HG03432 (cell line): ENCODE measurements at regions not wholly inside any gene's neighbourhood (a gene's known extent, or its start where the extent isn't known, plus 50 kb on each side); places are given as distances from the start of the nearest gene placed in this dataset.

Experiments
- ATAC-seq: cut with Tn5 transposase; IDR thresholded peaks from one replicate; pipeline ENCODE4 v1.9.1; 2021; ENCODE audit warnings: mild to moderate bottlenecking, moderate library complexity; ENCODE audit not compliant: unreplicated experiment

DNA sequence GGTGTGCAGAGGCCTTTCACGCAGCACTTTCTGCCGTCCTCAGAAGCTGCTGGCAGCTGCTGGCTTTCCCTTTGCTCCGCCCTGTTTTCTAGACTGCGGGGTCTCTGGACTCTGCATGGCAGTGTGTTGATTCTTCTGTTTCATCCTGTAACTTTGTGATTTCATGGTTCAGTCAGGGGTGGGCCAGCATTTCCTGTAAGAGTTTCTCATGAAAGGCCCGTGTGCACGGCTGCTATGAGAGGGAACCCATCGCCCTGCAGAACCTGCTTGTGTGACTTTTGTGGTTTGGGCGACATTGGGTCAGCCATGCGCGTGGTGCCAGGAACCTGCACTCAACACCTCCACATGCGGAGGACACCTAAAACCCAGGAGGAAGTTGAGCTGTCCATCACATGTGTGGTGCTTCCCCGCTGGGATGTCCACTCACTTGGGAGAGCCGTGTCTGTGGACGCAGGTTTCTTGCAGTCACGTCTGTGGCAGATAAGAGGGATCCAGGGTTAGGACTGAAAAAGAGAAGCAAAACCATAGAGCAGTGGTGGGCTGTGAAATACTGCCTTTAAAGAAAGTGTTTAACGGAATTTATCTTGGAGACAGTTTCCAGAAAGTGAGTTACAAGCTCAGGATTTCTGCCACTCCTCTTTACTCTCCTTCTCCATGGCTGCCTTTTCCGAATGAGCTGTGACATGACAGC lies 167.3 kb upstream of the ALKAL2 start:
- ATAC-seq = no peak

DNA sequence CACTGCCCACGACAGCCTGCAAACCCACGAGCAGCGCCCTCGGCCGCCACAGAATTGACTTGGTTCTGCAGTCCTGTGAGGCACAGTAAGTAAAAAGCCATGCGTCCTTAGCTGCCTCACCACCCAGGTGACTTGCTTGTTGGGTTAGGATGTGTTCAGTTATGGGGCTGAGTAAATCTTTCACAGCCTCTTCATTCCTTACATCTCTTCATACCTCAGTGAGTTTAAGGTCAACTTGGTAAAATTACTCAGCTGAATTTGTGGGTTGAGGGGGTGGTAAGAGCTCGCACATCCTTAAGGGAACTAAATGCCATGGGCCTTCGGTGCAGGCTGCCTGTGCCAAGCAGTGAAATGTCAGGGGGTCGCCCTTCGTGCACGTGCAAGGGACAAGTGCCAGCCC lies 165.2 kb upstream of the ALKAL2 start:
- no peak for ATAC-seq

DNA sequence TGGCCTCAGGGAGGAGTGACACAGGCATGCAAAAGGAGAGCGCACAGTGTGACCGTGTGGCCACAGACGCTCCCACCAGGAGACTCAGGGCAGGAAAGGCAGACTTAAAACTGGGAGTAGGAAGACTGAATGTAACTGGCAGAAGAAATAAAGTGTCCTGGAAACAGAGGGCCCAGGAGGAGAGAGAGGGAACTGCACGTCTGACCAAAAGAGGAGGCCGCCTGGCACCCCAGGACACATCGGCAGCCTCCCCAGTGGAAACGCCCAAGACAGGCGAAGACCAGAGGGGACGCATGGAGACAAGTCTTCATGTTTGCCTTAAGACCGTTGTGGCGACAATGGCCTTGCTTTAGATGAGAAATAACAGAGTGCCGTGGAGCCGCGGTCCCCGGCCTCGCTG lies 163.6 kb upstream of the ALKAL2 start:
- no peak for ATAC-seq

DNA sequence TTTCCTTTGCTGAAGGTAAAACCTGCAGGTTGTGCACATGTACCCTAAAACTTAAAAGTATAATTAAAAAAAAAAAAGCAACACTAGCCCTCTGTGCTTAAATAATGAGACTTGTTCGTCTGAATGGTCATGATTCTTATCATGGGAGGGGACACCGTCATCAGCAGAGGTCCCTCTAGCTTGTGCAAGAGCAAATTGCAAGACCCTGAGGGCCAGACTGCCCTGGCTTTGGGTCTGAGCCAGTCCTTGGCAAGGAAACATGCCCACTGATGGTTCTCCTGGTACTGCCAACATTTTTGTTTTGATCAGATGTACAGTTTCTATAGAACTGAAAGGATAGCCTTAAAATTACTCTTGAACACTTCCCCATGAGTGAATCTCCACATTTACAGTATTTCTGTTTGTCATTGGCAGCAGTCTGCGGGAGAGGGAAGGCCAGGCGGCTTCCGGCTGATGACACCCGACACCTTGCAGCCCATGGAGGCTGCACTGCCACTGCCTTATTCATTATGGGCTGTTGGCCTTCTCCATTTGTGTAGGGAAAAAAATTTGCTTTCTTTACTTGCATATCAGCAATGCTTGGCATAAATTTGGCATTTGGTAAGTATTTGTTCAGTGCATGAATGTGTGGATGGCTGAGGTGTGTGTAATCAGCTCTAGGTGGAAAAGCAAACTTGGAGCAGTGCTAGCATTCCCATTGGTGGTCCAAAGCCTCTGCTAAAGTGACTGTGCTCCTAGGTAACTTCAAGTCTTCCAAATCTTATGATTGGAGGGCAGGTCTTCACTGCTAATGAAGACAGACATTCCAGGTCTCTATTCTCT lies 161.6 kb upstream of the ALKAL2 start:
- no peak for ATAC-seq

DNA sequence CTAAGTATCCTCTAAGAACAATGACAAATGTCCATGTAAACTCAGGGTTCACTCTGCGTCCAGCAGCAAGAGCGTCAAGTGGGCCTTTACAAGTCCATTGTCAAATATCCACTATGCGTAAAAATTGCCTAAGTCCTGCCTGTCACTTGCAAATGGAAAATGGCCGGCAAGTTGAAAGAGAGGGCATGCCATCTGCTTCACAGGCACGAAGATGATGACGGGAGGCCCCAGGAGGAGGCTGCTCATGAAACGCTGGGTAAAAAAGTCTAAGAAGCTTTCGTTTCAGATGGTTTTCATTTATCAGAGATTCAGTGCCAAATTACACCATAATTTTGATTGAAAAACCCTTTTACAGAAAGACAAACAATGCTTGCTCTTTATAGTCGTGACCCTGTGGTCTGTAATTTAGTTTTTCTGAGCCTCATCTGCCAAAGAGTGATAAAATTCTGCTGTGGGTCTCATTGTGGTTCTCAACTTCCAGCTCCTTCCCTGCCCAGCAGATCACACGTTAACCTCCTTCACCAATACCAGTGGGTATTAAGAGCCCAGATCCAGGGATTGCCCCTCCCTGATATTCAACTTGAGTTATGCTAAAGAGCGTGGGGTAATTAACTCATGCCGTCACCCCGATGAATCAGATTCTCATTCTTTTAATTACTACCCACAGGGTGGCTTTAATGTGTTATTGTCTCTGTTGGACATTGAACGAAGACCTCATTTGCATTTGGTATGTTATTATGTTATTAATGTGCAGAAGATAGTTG lies 160.2 kb upstream of the ALKAL2 start:
- no peak for ATAC-seq

DNA sequence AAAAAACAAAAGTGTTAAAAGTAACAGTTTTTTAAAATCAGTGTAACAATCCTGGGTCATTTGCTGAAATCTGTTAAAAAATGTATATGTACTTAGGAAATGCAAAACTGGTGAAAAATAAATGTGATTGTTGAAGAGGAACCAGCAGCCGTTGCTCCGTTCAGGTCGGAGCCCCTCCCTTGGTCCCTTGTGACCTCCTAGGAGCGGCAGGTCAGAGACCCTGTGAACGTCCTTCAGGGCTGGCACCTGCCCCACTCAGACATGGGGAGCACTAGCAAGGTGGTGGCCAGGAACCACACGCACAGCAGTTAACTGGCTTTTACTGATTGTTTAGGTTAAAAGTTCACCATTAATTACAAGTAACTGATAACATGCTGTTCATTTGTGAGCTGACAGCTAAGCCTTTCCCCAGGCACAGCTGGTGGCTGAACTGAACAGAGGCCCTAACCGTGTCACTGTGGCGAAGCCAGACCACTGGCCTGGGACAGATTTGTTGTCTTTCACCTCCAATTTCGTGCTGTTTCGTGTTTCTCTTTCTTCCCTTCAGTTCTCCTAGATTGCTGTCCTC lies 159.2 kb upstream of the ALKAL2 start:
- ATAC-seq = no peak

DNA sequence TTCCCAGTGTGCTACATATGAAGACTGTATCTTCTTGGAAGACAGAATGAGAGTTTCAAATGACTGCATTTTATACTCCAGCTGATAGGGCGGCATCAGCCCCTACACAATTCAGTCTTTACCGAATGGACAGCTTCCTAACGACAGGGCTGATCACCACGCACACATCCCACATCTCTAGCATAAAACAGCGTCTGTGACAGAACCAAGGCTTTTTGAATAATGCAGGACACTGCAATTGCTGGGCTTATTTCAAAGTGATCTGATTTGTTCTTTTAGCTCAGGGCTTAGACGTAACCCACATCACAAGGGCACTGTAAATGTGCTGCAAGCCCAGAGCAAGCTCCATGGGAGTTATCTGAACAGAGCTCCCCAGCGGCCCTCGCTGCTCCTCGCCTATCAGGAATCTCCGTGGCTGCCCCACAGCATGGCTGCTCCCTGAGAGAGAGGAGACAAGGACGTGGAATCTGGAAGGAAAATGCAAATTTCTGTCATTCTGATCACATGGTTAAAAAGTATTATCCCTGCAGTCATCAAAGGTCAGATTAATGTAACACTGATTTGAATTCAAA lies 158.5 kb upstream of the ALKAL2 start:
- no peak for ATAC-seq

DNA sequence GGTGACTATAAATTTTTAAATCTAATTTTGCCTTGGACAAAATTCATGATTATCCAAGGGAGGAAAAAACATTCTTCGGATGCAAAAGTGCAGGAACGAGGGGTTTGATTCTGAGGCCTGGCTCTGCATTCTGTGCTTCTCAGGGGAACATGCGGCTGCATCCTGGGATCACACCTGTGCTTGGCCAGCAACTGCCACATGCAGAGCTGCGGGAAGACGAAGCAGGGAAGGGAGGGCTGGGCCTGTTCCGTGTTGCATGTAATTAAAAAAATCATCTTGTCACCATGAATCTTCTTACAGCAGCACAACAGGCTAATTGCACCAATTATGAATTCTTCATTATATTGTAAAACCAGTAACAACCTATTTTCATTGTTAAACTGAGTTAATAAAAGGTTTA lies 158.0 kb upstream of the ALKAL2 start:
- no peak for ATAC-seq

DNA sequence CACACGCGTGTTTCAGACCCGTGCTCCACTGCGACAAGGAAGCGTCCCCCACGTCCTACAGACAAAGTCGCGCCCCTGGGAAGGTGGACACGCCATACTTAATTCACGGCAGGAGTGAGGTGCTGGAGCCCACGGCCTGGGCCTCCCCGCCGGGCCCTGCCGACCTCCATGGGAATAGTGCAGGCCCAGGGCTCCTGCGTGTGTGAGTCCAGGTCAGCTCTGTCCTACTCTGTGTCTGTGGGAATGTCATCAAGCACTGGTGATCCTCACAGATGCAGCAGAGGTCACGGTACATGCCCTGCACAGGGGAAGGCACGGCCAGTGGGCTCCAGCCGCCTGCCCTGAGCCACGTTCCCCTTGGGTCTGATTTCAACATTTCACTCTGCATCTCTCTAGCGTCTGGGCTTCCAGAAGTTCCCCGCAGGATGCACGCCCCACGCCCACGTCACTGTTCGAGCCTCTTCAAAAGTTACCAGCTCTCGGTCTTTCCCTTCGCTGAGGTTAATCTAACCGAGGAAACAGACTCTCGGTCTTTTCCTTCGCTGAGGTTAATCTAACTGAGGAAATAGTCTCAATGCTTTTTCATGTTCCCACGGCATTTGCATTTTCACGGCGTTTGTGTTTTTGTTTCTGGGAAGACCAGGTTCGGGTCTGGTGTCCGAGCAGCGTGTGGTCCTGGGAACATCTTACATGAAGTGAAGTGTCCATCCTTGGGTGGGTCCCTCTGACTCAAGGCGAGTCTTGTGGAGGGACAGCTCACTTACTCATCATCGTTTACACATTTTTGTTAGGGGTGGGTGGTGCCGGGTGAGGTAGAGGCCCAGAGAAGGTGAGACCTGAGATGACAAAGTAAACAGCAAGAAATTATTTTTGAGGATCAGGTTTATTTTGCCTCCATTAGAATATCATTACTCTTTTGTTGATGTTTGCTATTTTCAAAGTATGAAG lies 157.3 kb upstream of the ALKAL2 start:
- ATAC-seq = no peak

DNA sequence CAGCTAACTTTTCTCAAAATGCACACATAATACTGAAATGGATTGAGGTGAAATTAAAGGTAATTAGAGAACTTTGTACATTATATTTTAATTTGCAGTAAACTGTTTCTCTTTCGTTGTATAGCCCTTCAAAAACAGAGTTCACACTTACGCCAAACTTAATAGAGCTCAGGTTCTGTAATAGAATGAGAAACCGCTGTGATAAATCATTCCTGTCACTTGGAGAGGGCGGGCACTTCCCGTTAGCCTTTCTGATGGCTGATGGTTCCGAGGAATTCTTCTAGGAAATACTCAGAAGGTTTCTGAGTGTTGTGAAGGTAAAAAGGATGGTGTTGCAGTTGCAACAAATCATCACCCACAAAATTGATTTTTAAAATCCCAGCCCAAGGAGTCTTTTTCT lies 155.8 kb upstream of the ALKAL2 start:
- ATAC-seq = no peak

DNA sequence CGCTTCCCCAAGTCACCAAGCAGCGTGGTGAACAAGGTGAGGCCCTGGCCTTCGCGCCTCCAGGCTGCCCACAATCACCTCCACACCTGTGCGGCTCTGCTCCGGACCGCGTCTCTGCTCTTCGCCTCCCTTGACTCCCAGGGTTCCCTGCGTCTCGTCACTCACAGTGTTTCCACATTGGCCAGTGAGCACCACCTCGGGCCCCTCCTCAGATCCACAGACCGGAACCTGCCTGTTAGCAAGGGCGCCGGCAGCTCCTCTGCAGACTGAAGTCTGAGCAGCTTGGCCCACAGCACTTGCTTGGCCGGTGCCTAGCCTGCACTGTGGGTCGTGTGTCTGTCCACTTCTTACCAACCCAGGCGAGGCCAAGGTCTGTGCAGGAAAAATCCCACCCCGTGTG lies 155.3 kb upstream of the ALKAL2 start:
- ATAC-seq = no peak

DNA sequence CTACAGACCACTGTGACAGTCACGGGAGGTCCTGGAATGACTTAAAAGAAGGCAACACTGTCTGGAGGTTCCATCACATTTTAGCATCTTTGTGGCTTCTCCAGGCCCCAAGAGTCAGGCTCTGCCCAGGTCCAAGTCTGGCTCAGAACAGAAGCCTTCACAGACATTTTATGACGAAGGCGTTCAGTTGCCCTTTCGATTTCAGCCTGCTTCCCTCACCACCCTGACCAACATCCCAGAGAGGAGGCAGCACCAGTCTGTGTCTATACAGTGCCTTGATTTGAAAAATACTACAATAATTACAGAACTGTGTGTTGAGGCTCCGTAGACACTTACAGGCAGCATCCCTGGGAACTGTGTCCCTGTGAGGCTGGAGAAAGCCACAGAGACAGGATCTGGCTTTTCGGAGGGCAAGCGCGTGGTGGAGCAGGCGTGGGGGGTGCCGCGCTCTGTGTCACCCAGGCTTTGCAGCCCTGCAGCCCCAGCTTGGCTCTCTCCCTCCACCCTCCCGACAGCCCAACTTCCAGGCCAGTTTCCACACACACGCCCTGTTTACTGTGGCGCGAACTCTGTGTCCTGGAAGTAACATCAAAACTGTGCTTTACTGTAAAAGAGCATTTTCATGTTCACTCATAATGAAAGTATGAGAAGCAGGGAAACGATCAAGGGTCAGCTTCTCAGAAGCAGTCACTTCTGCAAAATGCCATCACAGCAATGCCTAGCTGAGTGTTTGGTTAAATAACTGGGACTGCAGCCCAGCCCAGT lies 153.5 kb upstream of the ALKAL2 start:
- peak; percentile 62 for ATAC-seq

DNA sequence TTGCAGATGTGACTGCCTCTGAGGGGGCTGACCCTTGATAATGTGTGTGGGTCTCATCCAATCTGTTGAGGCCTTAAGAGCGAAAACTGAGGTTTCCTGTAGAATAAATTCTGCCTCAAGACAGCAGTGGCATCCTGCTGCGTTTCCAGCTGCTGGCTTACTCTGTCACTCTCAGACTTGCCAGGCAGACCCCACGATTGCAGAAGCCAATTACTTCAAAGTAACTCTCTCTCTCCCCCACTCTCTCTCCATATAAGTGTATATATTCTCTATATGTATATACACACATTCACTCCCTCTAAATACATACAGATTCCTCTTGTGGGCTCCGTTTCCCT lies 152.5 kb upstream of the ALKAL2 start:
- no peak for ATAC-seq

DNA sequence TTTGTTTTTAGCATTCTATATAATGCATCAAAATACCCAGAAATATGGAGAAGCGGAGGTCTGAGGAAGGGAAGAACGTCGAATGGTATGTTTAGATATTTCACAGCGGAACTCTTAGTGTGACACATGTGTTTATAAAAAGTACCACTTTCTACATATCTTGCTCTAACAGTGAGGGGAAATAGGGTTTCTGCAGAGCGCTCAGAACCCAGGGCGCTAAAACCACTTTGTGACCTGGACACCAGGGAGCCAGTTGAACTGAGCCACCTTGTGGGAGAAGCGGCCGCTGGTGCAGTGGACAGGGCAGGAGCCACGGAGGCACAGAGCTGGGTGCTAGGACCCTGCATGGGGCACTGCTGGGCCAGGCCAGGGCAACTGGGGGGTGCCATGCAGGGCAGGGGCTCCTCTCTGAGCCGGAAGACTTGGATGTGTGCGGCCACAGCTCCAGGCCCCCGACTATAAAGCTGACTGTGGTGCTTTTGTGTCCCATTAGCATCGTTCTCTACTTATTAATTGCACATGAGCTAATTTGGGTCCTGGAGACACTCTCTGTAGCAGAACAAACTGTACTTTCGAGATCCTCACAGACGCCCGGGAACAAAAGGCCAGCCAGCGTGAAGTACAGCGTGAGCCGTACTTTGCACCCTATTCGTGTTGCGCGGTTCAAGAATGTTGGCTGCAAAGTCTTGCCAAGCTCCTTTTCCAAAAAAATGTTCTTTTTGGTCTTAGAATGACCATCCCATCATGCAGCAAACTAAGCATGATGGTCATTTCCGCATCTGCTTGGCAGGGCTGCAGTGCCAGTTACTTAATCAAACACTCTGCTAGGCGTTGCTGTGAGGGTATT lies 151.9 kb upstream of the ALKAL2 start:
- ATAC-seq = no peak

DNA sequence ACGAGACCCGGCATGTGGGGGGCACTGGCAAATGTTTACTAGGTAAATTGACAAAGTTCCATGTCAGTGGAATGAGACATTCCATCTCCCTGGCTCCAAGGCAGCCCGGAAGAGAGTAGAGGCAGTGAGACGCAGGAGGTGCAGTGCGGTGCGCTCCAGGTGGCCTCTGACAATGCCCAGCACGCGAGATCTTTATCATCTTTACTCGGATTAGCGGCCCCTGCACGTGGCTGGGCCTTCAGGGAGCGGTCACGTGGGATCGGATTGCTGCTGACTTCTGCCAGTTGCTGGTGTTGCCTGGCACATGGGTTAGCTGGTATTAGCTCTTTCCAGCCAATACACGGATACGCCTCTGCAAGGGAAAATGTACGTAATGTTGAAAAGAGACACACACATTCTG lies 151.2 kb upstream of the ALKAL2 start:
- ATAC-seq = no peak

DNA sequence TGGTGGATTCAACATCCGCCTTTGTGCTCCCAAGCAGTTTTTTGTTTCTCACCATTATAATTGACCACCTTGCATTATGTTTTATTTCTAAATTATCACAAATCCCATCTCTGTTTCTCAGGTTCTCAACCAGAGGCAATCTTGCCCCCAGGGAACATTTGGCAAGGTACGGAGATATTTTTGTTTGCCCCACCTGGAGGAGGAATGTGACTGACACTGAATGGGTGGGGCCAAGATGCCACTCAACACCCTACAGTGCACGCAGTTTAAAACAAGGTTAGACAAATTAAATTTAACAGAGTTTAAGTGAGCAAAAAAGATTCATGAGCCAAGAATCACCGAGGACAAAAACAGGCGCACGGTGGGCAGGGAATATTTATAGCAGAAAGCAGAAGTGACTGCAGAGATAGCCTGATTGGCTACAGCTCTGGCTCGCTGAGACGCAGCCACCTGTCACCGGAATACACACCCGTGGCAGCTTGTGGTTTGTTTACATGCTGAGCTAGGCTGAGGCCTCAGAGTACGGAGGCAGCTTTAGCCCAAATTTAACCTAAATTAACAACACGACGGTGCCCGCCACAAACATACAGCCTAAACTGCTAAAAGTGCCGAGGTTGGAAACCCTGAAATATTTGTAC lies 150.0 kb upstream of the ALKAL2 start:
- ATAC-seq = peak; percentile 95

DNA sequence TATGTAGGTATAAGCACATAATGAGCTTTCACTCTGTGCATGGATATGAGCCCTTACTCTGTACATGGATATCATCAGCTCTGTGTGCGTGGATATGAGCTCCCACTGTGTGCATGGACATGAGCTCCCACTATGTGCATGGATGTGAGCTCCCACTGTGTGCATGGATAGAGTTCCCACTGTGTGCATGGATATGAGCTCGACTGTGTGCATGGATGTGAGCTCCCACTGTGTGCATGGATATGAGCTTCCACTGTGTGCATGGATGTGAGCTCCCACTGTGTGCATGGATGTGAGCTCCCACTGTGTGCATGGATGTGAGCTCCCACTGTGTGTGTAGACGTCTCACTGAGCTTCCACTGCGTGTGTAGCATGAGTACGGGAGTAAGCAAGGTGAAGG lies 149.3 kb upstream of the ALKAL2 start:
- ATAC-seq = no peak

DNA sequence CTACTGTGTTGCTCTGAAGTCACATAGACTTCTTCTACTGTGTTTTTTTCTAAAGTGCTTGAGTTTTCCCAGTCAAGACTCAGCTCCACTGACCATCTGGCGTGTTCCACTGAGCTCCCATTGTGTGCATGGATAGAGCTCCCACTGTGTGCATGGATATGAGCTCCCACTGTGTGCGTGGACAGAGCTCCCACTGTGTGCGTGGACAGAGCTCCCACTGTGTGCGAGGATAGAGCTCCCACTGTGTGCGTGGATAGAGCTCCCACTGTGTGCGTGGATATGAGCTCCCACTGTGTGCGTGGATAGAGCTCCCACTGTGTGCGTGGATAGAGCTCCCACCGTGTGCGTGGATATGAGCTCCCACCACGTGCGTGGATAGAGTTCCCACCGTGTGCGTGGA lies 148.3 kb upstream of the ALKAL2 start:
- no peak for ATAC-seq
